A549 (cell line): ENCODE measurements at regions not wholly inside any gene's neighbourhood (a gene's known extent, or its start where the extent isn't known, plus 50 kb on each side); places are given as distances from the start of the nearest gene placed in this dataset.

ENCODE experiments used
- CTCF ChIP-seq: fragments of >200 bp; sonication (Bioruptor Twin); formaldehyde crosslinking; IDR thresholded peaks from 3 replicates; pipeline ENCODE4 v1.5.1; 2016
- HOXA7 ChIP-seq: fragments of 250-450 bp; sonication (Bioruptor Pico); IDR thresholded peaks from 2 replicates; pipeline ENCODE4 v1.5.0; 2020; ENCODE audit warnings: mild to moderate bottlenecking, moderate library complexity
- JUNB ChIP-seq: fragments of >200 bp; sonication (Bioruptor Twin); formaldehyde crosslinking; IDR thresholded peaks from 2 replicates; pipeline ENCODE4 v1.6.1; 2016
- NPAS2 ChIP-seq: fragments of 250-450 bp; sonication (Bioruptor Pico); IDR thresholded peaks from 2 replicates; pipeline ENCODE4 v1.8.0; 2022; ENCODE audit warnings: mild to moderate bottlenecking, moderate library complexity, borderline replicate concordance
- PHF8 ChIP-seq: fragments of 200-600 bp; sonication (generic); IDR thresholded peaks from 2 replicates; pipeline ENCODE4 v1.6.1; 2016; ENCODE audit warnings: low read depth, mild to moderate bottlenecking, antibody characterized with exemption, moderate library complexity, borderline replicate concordance
- POLR2A ChIP-seq: IDR thresholded peaks from 2 replicates; pipeline ENCODE4 v1.6.1; 2012; ENCODE audit warnings: mild to moderate bottlenecking, low read length
- REST ChIP-seq: fragments of 200-600 bp; sonication (generic); IDR thresholded peaks from 2 replicates; pipeline ENCODE4 v1.6.1; 2016; ENCODE audit warnings: antibody characterized with exemption, mild to moderate bottlenecking, moderate library complexity
- RFX5 ChIP-seq: fragments of 450-650 bp; IDR thresholded peaks from 2 replicates; pipeline ENCODE4 v1.7.1; 2014; ENCODE audit warnings: antibody characterized with exemption, mild to moderate bottlenecking, moderate library complexity
- USF2 ChIP-seq: fragments of 450-650 bp; IDR thresholded peaks from 2 replicates; pipeline ENCODE4 v1.6.1; 2014; ENCODE audit warnings: antibody characterized with exemption
- TF ChIP-seq, protein P1 (sequence below): IDR thresholded peaks from 2 replicates; pipeline ENCODE4 v1.6.1; 2012

DNA sequence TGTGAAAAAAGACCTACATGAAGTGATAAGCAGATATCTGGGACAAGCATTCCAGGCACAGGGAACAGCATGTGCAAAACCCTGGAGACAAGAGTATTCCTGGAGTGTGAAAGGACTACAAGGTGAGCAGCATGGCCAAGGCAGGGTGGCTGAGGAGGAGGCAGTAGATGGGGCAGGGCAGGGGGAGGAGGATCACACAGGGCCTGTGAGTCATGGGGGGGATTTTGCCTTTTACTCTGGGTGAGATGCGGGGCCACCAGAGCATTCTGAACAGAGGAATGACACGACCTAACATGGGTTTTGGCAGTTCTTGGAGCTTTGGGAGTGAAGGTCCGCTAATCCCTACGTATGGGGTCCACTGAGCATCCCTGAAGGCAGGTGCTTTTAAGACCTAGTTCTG is 69.8 kb upstream of the CCN6 start:
- TF ChIP-seq REST (no peak), USF2 (no peak), CTCF (no peak), POLR2A (no peak), NPAS2 (CRISPR knock-in tag) (no peak), RFX5 (no peak), PHF8 (no peak), JUNB (no peak), HOXA7 (no peak)
- TF ChIP-seq, protein P1, sequence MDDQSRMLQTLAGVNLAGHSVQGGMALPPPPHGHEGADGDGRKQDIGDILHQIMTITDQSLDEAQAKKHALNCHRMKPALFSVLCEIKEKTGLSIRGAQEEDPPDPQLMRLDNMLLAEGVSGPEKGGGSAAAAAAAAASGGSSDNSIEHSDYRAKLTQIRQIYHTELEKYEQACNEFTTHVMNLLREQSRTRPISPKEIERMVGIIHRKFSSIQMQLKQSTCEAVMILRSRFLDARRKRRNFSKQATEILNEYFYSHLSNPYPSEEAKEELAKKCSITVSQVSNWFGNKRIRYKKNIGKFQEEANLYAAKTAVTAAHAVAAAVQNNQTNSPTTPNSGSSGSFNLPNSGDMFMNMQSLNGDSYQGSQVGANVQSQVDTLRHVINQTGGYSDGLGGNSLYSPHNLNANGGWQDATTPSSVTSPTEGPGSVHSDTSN, result no peak
